HCT116 (cell line): ENCODE measurements at regions not wholly inside any gene's neighbourhood (a gene's known extent, or its start where the extent isn't known, plus 50 kb on each side); places are given as distances from the start of the nearest gene placed in this dataset.

Experiments used
- FOSL1 ChIP-seq: IDR thresholded peaks from 2 replicates; pipeline ENCODE4 v1.6.1; 2012; ENCODE audit warnings: low read depth
- POLR2A ChIP-seq: IDR thresholded peaks from 2 replicates; pipeline ENCODE4 v1.7.0; 2011; ENCODE audit warnings: borderline replicate concordance; ENCODE audit not compliant: insufficient read depth, insufficient read length; ENCODE audit errors: extremely low read depth
- POLR2AphosphoS5 ChIP-seq: IDR thresholded peaks from 2 replicates; pipeline ENCODE4 v1.6.1; 2011; ENCODE audit warnings: mild to moderate bottlenecking, low read depth, low read length, moderate library complexity
- TF ChIP-seq, protein P1 (sequence below), 3 experiments: fragments of 200-600 bp in 1 of 3; sonication (generic) in 1 of 3; IDR thresholded peaks in 2 of 3; conservative IDR thresholded peaks in 1 of 3; 2 replicates each; pipeline ENCODE4 v1.5.1; 2012 to 2017; ENCODE audit warnings: low read depth in 2 of 3, low read length in 2 of 3, antibody characterized with exemption in 1 of 3, borderline replicate concordance in 1 of 3, control low read depth in 1 of 3, mild to moderate bottlenecking in 1 of 3, mixed read lengths in 1 of 3, mixed run types in 1 of 3, moderate library complexity in 1 of 3; ENCODE audit not compliant: insufficient read depth in 1 of 3

DNA sequence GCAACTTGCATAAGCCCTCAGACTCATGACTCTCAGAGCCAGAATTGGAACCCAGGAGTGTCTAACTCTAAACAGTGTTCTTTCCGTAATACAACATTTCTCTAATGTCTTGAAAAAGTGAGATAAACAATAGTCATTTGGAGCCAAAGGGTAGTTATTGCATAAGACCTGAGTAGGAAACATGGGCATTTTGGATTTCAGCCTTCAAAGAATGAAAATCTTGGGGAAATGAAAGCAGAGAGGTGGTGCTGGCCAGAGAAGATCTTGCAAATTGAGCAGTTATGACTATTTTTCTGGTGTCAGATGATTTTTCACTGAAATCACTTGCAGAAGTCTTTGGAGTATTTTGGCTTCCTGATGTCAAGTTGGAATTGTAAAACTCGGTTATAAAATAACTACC is 379.4 kb downstream of the DIPK2A start:
- no peak for TF ChIP-seq FOSL1
- TF ChIP-seq, protein P1, sequence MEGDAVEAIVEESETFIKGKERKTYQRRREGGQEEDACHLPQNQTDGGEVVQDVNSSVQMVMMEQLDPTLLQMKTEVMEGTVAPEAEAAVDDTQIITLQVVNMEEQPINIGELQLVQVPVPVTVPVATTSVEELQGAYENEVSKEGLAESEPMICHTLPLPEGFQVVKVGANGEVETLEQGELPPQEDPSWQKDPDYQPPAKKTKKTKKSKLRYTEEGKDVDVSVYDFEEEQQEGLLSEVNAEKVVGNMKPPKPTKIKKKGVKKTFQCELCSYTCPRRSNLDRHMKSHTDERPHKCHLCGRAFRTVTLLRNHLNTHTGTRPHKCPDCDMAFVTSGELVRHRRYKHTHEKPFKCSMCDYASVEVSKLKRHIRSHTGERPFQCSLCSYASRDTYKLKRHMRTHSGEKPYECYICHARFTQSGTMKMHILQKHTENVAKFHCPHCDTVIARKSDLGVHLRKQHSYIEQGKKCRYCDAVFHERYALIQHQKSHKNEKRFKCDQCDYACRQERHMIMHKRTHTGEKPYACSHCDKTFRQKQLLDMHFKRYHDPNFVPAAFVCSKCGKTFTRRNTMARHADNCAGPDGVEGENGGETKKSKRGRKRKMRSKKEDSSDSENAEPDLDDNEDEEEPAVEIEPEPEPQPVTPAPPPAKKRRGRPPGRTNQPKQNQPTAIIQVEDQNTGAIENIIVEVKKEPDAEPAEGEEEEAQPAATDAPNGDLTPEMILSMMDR (IDR thresholded peaks at IDR 0.05 in 2 of 3, conservative IDR thresholded peaks at IDR 0.05 in 1 of 3; ENCODE audit: borderline replicate concordance in 1 of 3, insufficient read depth in 1 of 3, low read depth in 2 of 3, low read length in 2 of 3) = no peak
- TF ChIP-seq POLR2AphosphoS5 = no peak
- TF ChIP-seq POLR2A = no peak
